Activated T-cell treated with anti-CD3 and anti-CD28 coated beads, Interleukin-2, amount 50 U/mL, for 48 hours (primary cell): ENCODE measurements at regions not wholly inside any gene's neighbourhood (a gene's known extent, or its start where the extent isn't known, plus 50 kb on each side); places are given as distances from the start of the nearest gene placed in this dataset.
"Not testable (repeated sequence)": the region's sequence is repeated elsewhere in the genome, so short reads cannot be mapped to it uniquely, and the experiment has no call there.

ENCODE experiments used
- DNase-seq, 2 experiments: peaks; one replicate each; pipeline ENCODE4 v3.0.0-alpha.2; 2020

DNA sequence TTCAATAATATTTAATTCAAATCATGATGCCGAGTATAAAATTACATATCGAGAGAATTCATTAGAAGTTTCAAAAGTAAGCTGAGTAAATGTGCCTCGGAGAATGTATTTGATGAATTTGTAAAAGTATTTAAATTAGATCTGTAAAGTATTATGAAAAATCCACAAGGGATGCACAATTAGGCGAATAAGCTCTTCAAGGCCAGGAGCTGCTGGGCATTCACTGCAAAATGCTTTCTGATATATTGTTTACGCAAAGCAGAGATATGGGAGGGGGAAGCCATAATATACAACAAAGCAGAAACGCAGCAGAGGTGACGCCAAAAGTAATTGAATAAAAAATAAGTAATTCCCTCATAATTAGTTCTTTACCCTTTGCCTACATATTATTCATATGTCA, 1121.5 kb upstream of the TENM3 start:
- DNase-seq, result no peak

- no peak for DNase-seq
These were observed 1116.0 kb upstream of the TENM3 start for GRCh38 chr4:181127171-181127570.

- not testable (repeated sequence) for DNase-seq
These were observed 1112.9 kb upstream of the TENM3 start for GRCh38 chr4:181130317-181130716.

DNA sequence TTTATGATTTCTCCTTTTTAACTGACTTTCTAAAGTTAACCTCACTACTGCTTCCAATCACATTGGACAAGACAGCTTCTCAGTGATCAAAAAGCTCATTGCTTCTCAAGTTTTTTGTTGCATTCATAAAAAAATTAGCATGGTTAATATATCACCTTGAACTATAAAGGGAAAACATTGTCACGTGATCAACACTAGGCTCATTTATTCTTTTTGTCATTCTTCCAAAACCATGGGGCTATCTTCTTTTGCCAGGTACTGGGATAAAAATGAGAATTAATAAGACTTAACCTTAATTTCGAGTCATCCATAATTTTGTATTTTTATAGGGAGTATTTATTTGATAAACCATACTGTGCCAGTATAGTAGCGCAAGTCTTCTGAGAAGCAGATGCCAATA, 1105.9 kb upstream of the TENM3 start:
- DNase-seq, result no peak

- no peak for DNase-seq
These were observed 1105.1 kb upstream of the TENM3 start for GRCh38 chr4:181138116-181138515.

DNA sequence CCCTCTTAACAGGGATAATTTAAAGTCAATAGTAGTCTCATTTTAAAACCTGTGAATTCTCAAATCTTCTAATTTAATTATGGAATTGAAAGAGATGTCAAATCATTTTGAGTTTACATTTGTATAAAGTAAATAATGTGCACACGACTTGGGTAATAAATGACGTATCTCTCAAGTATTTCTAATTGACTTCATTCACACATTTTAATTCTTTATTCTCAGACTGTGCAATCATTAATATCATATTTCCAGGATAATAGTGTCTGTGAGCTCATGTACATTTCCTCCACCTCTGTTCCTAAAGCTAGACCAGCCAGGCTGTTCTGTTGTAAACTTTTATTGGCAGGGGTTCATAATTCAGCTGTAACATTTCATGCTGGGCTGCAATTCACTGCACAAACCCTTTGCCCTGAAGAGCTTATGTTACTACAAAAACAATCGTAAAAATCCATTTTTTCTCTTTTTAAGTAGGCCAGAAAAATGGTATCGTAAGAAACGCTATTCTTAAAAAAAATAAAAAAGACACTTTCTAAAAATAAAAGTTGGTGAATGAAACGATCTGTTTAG, 1103.1 kb upstream of the TENM3 start:
- DNase-seq, result no peak

GRCh38 chr4:181143250-181143854, 1099.8 kb upstream of the TENM3 start:
- peak; percentile 74 to 75 for DNase-seq

- no peak for DNase-seq
These were observed 1097.2 kb upstream of the TENM3 start for GRCh38 chr4:181146051-181146450.

DNA sequence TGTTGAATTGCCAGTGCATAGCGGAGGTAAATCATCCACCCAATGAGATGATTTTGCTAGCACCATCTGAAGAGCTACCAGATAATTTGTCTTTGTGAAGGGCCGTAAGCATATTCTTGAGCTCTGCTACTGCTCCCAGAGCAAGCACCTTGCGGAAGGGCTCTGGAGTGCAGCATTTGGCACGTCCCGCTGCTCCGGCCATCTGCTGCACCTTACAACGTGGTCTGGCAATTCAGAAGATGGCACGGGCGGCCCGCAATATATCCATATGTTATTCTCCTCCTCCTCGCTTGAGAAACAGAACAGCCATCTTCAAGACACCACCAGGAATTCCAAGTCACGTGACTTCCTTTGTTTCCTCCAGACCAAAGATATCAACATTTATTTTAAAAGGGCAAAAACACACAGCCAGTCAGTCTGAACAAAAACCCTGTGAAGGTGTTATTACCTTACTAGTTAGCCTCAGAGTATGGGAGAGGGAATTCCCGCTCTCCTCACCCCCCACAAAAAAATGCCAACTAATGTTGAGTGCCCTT, 1095.7 kb upstream of the TENM3 start:
- DNase-seq, result no peak

GRCh38 chr4:181148470-181148869, 1094.7 kb upstream of the TENM3 start:
- DNase-seq, result no peak

DNA sequence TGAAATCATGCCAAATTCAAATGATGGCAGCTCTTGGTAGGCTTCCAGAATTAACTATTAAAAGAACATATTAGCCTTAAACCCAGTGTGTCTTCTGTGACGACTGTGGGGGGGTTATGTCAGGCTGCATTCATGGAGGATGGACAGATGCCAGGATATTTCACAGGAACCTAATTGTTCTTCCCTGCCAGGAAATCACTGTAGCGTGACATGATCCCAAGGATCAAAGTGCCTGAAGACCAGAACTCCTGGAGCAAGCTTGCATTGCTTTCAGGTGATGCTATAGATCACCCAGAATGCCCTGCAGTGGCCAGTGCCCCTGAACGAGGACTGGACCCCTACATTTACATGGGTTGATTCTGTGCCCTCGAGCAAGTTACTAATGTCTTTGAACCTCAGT, 1093.0 kb upstream of the TENM3 start:
- no peak for DNase-seq

- no peak for DNase-seq
These were observed 1091.3 kb upstream of the TENM3 start for GRCh38 chr4:181151856-181152255.

DNA sequence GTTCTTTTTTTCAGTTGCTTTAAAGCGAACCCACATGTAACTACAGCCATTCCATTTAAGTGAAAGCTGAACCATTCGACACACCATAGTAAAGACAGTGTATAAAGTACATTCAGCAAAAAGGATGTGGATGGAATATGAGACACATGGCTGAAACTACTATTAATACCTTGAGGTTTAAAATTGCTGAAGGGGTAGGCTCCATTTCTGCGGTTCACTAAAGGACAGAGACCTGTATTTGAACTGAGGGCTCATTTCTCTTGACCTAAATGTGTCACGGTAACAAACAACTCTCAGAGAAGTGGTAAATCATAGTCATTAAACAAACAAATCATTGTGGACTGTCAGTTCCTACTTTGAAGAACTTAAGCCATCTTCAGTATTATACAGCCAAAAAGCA, 1085.6 kb upstream of the TENM3 start:
- no peak for DNase-seq

DNA sequence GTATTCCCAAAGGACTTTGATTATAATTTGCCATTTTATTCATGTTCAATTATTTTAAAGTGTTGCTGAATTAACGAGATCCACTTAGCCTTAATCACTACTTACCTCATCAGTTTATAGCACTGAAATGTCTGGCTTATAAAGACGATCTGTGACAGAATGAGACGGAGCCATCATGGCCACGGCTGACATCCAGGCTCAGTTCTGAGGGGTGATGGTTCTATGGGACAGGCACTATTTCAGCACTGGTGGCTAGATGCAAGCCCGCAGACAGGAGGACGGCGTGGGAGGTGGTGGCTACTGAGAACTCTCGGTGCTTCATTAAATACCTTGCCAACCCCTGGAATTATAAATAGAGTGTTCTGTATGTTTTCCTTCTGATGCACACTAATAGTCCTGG, 1084.2 kb upstream of the TENM3 start:
- no peak for DNase-seq

- no peak for DNase-seq
These were observed 1081.5 kb upstream of the TENM3 start for GRCh38 chr4:181161669-181162068.

GRCh38 chr4:181162266-181162665, 1080.9 kb upstream of the TENM3 start:
- DNase-seq, result no peak

DNA sequence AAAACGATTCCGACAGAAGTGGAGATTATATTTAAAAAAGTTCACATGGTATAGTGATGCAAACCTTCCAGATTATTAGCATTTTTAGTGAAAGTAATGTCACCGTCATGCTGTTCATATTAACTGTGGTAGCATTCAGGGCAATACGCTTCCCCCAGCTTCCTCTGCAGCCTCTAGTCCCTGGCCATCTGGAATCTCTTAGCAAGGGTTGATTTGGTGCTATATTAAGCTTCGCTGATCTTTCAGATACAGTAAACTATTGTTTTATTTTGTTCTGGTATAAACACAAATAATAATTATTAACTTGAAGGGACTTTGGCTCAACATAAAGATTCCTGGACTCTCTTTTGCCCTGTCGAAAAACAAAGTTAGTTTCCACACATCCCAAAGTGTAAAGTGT, 1080.5 kb upstream of the TENM3 start:
- no peak for DNase-seq

- DNase-seq, result no peak
These were observed 1076.3 kb upstream of the TENM3 start for GRCh38 chr4:181166742-181167399.

DNA sequence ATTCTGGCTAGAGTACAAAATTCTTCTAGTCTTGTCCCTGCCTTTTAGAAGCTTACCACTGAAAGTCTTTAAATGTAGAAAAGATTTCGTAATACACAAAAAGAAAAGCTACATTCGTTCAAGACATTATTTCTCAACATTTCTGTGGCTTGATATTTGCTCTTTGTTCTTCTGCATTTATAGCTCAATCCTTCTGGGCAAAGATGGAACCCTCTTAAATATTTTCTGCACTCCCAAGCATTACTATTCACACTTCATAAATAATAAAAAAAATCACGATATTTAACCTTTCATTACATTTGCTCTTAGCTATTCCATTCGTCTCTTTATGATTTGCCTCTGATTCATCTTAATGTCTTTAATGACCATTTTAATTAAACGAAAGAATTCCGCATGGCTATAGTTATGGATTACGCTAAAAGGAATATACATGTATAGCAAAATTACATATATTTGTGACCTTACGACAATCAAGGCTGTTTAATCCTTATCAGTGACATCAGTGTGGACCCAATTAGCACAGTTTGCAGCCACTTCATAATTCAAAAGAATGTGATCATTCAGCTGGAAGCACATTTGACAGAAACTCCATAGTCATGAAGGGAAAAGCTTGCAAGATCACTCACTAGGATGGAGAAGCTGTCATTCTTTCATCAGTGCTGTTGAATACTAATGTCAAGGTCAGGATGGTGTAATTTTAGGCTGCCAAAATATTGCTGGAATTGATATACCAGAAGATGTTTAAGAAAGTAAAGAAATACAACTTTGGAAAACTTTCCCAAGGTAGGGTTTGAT, 1075.0 kb upstream of the TENM3 start:
- no peak for DNase-seq

DNA sequence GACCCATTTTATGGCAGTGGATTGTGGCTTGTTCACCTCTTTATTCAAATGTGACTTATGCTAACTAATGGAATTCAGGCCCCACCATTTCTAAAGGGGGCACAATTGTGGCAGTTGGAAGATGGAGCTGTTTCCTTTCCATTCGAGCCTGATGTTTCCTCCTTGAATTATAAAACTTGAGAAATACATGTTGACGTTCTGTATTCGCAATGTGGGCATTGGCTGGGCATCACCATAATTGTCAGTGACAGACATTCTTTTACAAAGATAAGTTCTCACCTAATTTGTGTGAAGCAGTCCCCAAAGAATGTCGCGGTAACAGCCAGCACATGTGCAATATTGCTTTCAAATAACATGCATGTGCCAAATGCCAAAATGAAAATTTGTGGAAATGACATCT, 1070.2 kb upstream of the TENM3 start:
- DNase-seq, result no peak

GRCh38 chr4:181176306-181176705, 1066.9 kb upstream of the TENM3 start:
- DNase-seq, result no peak

- no peak for DNase-seq
These were observed 1061.9 kb upstream of the TENM3 start for GRCh38 chr4:181181331-181181730.

DNA sequence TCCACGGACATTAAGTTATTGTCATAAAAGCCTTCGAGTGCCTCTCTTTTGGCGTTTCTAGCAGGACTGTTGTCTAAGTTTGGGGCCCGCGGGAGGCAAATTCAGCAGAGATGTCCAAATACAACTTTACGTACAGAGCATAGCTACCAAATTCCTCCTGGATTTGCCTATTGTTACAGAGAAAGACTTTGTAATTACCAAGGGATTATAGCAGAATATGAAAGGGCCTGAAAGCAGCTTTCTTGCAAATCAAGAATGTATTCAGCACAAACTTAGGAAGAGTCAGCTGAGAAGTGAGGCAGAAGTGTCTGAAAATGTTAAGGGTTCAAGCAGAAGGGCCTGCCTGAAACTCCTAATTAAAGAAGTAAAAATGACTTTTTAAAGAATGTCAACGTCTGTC, 1053.5 kb upstream of the TENM3 start:
- DNase-seq, result no peak
